Esophagus muscularis mucosa (tissue), 4 donors: ENCODE measurements at regions not wholly inside any gene's neighbourhood (a gene's known extent, or its start where the extent isn't known, plus 50 kb on each side); places are given as distances from the start of the nearest gene placed in this dataset.
"Not testable (repeated sequence)": the region's sequence is repeated elsewhere in the genome, so short reads cannot be mapped to it uniquely, and the experiment has no call there.

Source experiments
- DNase-seq: peaks from one replicate; pipeline ENCODE4 v3.0.0-alpha.2; 2017; ENCODE audit errors: extremely low spot score
- H3K27ac ChIP-seq, 4 donors: fragments of 200-600 bp; sonication (generic); replicated peaks in 1 of 4; 1 replicate in 3 of 4; 2 replicates in 1 of 4; pipeline ENCODE4 v1.5.1; 2016 to 2019; ENCODE audit warnings: mild to moderate bottlenecking in 1 of 4
- H3K27me3 ChIP-seq, 4 donors: fragments of 200-600 bp; sonication (generic); one replicate each; pipeline versions ENCODE4 v1.5.1 to v1.6.0; 2016 to 2019
- H3K36me3 ChIP-seq, 4 donors: fragments of 200-600 bp; sonication (generic); one replicate each; pipeline ENCODE4 v1.5.1; 2016 to 2019
- H3K4me1 ChIP-seq, 4 donors: fragments of 200-600 bp; sonication (generic); one replicate each; pipeline ENCODE4 v1.5.1; 2016 to 2019
- H3K4me3 ChIP-seq, 4 donors: fragments of 200-600 bp; sonication (generic); 1 replicate in 2 of 4; 2 replicates in 2 of 4; pipeline ENCODE4 v1.5.1; 2016 to 2019; ENCODE audit warnings: mild to moderate bottlenecking in 4 of 4, moderate library complexity in 1 of 4
- H3K9me3 ChIP-seq, 4 donors: fragments of 200-600 bp; sonication (generic); 1 replicate in 3 of 4; 2 replicates in 1 of 4; pipeline ENCODE4 v1.5.1; 2016 to 2019
- EP300 ChIP-seq: sonication (generic); formaldehyde crosslinking; IDR thresholded peaks from one replicate; pipeline ENCODE4 v1.6.1; 2017; ENCODE audit warnings: antibody characterized with exemption
- POLR2A ChIP-seq: fragments of 450-650 bp; IDR thresholded peaks from one replicate; pipeline ENCODE4 v1.6.1; 2017; ENCODE audit warnings: antibody characterized with exemption, moderate library complexity, mild to moderate bottlenecking, low read depth
- POLR2AphosphoS5 ChIP-seq, 2 donors: sonication (generic); formaldehyde crosslinking; IDR thresholded peaks; one replicate each; pipeline ENCODE4 v1.6.1; 2017; ENCODE audit warnings: antibody characterized with exemption in 2 of 2
- WGBS: methylation state at CpG from one replicate; pipeline ENCODE4 v1.1.5; 2018; 5-methylcytosine and 5-hydroxymethylcytosine counted together
- intact Hi-C: fragments of 100-400 bp; cut with DNase I; formaldehyde crosslinking; loops from one replicate; pipeline ENCODE4 v1.15.1; 2023
- TF ChIP-seq, protein P1 (sequence below), 3 experiments: fragments of 200-600 bp in 2 of 3; fragments of 450-650 bp in 1 of 3; sonication (generic) in 2 of 3; IDR thresholded peaks; one replicate each; pipeline ENCODE4 v1.5.1; 2017 to 2019; ENCODE audit warnings: antibody characterized with exemption in 3 of 3, mild to moderate bottlenecking in 2 of 3, moderate library complexity in 1 of 3

DNA sequence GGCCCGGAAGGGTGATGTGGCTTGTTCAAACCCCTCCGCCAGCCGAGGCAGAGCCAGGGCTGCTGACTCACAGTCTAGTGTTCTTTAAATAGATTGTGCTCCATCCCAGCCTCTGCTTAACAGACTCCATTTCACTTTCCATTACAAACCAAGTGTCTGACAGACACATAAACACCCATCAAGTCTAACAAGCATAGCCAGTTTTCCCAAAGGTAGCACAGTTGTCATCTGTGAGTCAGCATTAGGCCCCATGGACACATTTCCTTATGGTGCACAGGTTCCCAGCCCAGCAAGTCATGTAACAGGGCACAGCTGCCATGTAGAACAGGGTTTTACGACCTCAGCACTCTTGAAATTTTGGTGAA lies 109.9 kb upstream of the RAP2B start:
- Histone ChIP-seq H3K27me3 (no peaks in the 10 kb centered on the region), H3K9me3 (no peaks in the 10 kb centered on the region), H3K4me3 (no peak overlapping the region), H3K4me1 (peaks cover 0 to 15% (median 14%) of the 10 kb centered on the region in 4 donors), H3K27ac (peak overlapping the region; percentile 56 to 72 (median 62)), H3K36me3 (no peaks in the 10 kb centered on the region)
- peak; percentile 79 for DNase-seq
- 17% methylated on average over 4 of the region's 4 CpGs for WGBS
- intact Hi-C loops, result no loop called here
- peak; percentile 58 to 71 for TF ChIP-seq POLR2AphosphoS5 (IDR thresholded peaks at IDR 0.05)
- TF ChIP-seq, protein P1, sequence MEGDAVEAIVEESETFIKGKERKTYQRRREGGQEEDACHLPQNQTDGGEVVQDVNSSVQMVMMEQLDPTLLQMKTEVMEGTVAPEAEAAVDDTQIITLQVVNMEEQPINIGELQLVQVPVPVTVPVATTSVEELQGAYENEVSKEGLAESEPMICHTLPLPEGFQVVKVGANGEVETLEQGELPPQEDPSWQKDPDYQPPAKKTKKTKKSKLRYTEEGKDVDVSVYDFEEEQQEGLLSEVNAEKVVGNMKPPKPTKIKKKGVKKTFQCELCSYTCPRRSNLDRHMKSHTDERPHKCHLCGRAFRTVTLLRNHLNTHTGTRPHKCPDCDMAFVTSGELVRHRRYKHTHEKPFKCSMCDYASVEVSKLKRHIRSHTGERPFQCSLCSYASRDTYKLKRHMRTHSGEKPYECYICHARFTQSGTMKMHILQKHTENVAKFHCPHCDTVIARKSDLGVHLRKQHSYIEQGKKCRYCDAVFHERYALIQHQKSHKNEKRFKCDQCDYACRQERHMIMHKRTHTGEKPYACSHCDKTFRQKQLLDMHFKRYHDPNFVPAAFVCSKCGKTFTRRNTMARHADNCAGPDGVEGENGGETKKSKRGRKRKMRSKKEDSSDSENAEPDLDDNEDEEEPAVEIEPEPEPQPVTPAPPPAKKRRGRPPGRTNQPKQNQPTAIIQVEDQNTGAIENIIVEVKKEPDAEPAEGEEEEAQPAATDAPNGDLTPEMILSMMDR (IDR thresholded peaks at IDR 0.05), result no peak

DNA sequence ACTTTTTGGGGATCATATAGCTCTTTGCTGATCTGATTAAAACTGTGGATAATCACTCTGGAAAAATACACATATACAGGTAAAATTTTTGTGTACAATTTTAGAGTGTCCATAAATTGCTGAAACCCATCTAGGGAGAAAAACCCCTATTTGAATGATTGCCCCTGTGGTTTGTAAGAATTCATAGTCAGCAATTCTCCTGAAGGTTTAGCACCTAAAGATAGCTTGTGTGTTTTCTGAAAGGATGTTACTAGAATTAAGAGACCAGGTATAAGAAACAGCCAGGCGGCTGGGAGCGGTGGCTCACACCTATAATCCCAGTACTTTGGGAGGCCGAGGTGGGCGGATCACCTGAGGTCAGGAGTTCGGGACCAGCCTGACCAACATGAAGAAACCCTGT lies 106.8 kb upstream of the RAP2B start:
- Histone ChIP-seq H3K4me3 (no peak overlapping the region), H3K27ac (no peak overlapping the region), H3K9me3 (no peaks in the 10 kb centered on the region), H3K36me3 (no peaks in the 10 kb centered on the region), H3K4me1 (peaks cover 0 to 37% (median 28%) of the 10 kb centered on the region in 4 donors), H3K27me3 (no peaks in the 10 kb centered on the region)
- peak; percentile 29 for DNase-seq
- no peak for TF ChIP-seq POLR2A
- TF ChIP-seq, protein P1 (IDR thresholded peaks at IDR 0.05), result no peak
- no peak for TF ChIP-seq POLR2AphosphoS5 (IDR thresholded peaks at IDR 0.05)
- no peak for TF ChIP-seq EP300
- intact Hi-C loops, result no loop called here
- 99% methylated on average over 5 of the region's 5 CpGs for WGBS

DNA sequence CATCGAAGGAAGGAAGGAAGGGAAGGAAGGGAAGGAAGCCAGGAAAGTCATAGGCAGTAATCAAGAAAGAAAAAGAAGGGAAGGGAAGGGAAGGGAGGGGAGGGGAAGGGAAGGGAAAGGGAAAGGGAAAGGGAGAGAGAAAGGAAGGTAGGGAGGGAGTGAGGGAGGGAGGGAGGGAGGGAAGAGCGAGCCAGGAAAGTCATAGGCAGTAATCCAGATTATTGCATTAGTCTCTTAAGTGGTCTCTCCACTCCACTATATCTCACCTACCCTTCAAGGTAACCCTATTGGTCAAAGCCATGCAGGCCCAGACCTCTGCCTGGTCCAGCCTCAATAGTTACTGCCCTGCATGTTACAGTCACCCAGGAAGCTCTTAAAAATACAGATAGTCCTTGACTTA lies 106.2 kb upstream of the RAP2B start:
- WGBS, result 94% methylated on average over 2 of the region's 2 CpGs
- Histone ChIP-seq H3K36me3 (no peaks in the 10 kb centered on the region), H3K4me1 (peaks cover 0 to 37% (median 28%) of the 10 kb centered on the region in 4 donors), H3K4me3 (no peak overlapping the region), H3K27me3 (no peaks in the 10 kb centered on the region), H3K9me3 (no peaks in the 10 kb centered on the region), H3K27ac (no peak overlapping the region)
- peak; percentile 26 for DNase-seq
- intact Hi-C loops, result no loop called here
- TF ChIP-seq, protein P1 (IDR thresholded peaks at IDR 0.05), result no peak
- TF ChIP-seq POLR2AphosphoS5 (IDR thresholded peaks at IDR 0.05), result no peak
- no peak for TF ChIP-seq EP300
- TF ChIP-seq POLR2A, result no peak

DNA sequence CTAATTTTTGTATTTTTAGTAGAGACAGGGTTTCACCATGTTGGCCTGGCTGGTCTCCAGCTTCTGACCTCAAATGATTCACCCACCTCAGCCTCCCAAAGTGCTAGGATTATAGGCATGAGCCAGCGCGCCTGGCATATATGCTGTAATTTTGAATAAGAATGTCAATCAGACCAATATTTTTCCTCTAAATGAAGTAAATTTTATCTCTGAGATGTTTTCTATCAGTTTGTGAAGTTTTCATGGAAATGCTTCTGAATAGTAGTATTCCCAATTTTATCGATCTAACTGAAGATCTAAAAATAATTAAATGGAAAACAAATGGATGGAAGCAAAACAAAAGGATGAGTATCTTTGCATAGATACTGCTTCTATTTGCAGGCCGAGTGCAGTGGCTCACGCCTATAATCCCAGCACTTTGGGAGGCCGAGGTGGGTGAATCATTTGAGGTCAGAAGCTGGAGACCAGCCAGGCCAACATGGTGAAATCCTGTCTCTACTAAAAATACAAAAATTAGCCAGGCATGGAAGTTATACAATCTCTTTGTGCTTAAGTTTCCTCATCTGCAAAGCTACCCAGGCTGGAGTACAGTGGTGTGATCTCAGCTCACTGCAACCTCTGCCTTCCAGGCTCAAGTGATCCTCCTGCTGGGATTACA lies 103.9 kb upstream of the RAP2B start:
- Histone ChIP-seq H3K4me1 (peaks cover 0 to 27% (median 14%) of the 10 kb centered on the region in 4 donors), H3K27ac (peak overlapping the region in 2 of 4 donors; percentile 11 to 29)
- H3K4me3 ChIP-seq, H3K27me3 ChIP-seq, H3K9me3 ChIP-seq, H3K36me3 ChIP-seq, DNase-seq, intact Hi-C loops: not testable (repeated sequence)
- 38% methylated on average over 6 of the region's 6 CpGs for WGBS

DNA sequence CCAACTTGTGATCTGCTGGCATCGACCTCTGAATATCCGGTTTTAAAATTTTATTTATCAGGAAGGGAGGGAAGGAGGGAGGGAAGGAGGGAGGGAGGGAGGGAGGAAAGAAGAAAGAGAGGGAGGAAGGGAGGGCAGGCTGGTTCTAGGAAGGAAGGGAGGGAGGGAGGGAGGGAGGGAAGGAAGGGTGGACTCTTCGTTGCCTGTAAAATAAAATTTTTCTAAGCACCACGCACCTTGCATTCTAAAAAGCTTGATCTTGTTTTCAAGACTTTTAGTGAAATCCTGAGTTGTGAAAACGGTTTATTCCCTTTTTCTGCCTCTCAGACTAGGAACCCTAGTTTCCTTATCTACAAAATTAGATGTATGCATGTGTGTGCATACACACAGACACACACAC lies 101.7 kb upstream of the RAP2B start:
- Histone ChIP-seq H3K27ac (no peak overlapping the region), H3K36me3 (no peaks in the 10 kb centered on the region), H3K4me1 (peaks cover 0 to 27% (median 14%) of the 10 kb centered on the region in 4 donors), H3K9me3 (no peaks in the 10 kb centered on the region), H3K4me3 (no peak overlapping the region), H3K27me3 (no peaks in the 10 kb centered on the region)
- TF ChIP-seq EP300 (no peak), POLR2A (no peak), POLR2AphosphoS5 (IDR thresholded peaks at IDR 0.05) (no peak)
- TF ChIP-seq, protein P1 (IDR thresholded peaks at IDR 0.05), result no peak
- no peak for DNase-seq
- WGBS, result 73% methylated on average over 5 of the region's 5 CpGs
- intact Hi-C loops, result no loop called here
